Islet of Langerhans (tissue), 1 donor: ENCODE measurements at regions not wholly inside any gene's neighbourhood (a gene's known extent, or its start where the extent isn't known, plus 50 kb on each side); places are given as distances from the start of the nearest gene placed in this dataset.
"Not testable (repeated sequence)": the region's sequence is repeated elsewhere in the genome, so short reads cannot be mapped to it uniquely, and the experiment has no call there.

Experiments used
- FAIRE-seq: peaks from one replicate; lab custom pipeline; 2011; peaks lifted over from hg19 to GRCh38; lab: Jason Lieb, UNC

DNA sequence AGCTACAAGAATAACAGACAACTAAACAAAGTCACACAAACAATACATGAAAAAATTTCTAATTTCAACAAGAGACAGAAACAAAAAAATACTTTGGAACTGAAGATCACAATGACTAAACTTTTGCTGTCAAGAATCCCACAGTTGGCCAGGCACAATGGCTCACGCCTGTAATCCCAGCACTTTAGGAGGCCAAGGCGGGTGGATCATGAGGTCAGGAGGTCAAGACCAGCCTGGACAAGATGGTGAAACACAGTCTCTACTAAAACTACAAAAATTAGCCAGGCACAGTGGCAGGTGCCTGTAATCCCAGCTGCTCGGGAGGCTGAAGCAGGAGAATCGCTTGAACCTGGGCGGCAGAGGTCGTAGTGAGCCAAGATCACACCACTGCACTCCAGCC is 861.6 kb downstream of the UQCRFS1 start:
- FAIRE-seq = not testable (repeated sequence)

DNA sequence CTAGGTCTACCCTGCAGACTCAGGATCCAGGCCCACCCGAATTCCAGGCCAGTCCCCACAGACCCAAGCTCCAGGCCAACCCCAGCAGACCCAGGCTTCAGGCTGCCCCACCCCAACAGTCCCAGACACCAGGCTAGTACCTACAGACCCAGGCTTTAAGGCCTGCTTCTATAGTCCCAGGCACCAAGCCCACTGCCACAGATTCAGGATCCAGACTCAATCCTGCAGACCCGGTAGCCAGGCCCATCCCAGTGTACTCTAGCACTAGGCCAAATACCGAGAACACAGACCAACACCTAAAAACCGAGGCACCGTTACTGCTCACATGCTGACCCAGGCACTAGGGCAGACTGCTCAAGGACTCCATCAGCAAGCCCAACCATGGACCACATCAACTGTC is 862.3 kb downstream of the UQCRFS1 start:
- no peak for FAIRE-seq

DNA sequence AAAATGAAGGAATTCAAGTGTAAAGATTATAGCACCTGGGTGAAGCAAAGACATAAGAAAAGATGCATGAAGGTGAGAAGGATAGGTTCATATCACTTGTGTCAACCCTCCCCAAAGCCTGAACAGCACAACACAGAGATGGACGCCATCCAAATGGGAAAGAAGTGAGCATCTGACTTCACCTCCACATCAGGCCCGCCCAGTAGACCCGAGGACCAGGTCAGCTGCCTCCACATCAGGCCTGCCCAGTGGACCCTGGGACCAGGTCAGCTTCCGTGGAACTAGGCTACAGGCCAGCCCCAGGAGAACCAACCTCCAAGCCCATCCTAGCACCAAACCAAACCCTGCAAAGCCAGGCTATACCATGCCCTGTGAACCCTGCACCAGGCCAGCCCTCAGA is 862.9 kb downstream of the UQCRFS1 start:
- no peak for FAIRE-seq

GRCh38 chr19:28349604-28350003 is 863.3 kb downstream of the UQCRFS1 start:
- FAIRE-seq = no peak

- FAIRE-seq = no peak
Observed at GRCh38 chr19:28345811-28346210, 867.1 kb downstream of the UQCRFS1 start.

- no peak for FAIRE-seq
Observed at GRCh38 chr19:28341810-28342350, 871.1 kb downstream of the UQCRFS1 start.

DNA sequence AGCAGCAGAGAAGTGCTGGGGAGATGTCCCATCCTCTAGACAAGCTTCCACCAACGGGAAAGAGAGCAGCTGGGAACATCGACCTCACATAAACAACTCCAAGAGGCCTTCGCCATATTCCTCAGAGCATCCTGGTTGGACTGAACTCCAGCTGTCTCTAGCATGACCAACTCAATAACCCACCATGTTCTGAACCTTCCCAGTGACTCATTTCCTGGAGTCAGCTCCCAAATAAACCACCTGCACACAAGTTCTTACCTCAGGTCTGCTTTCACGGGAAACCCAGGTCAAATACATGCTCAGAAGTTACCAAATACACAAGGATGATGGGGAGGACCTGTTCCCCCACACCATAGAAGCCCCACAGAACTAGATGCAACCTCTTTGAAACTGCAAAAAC is 878.5 kb downstream of the UQCRFS1 start:
- no peak for FAIRE-seq

GRCh38 chr19:28333909-28334308 is 879.0 kb downstream of the UQCRFS1 start:
- no peak for FAIRE-seq

GRCh38 chr19:28332886-28333285 is 880.1 kb downstream of the UQCRFS1 start:
- no peak for FAIRE-seq

GRCh38 chr19:28332351-28332750 is 880.6 kb downstream of the UQCRFS1 start:
- FAIRE-seq = no peak

- FAIRE-seq = no peak
Observed at GRCh38 chr19:28331596-28331995, 881.4 kb downstream of the UQCRFS1 start.

GRCh38 chr19:28330831-28331230 is 882.1 kb downstream of the UQCRFS1 start:
- no peak for FAIRE-seq

- no peak for FAIRE-seq
Observed at GRCh38 chr19:28329429-28329828, 883.5 kb downstream of the UQCRFS1 start.

- FAIRE-seq = no peak
Observed at GRCh38 chr19:28327905-28328304, 885.0 kb downstream of the UQCRFS1 start.

GRCh38 chr19:28326746-28327145 is 886.2 kb downstream of the UQCRFS1 start:
- no peak for FAIRE-seq

DNA sequence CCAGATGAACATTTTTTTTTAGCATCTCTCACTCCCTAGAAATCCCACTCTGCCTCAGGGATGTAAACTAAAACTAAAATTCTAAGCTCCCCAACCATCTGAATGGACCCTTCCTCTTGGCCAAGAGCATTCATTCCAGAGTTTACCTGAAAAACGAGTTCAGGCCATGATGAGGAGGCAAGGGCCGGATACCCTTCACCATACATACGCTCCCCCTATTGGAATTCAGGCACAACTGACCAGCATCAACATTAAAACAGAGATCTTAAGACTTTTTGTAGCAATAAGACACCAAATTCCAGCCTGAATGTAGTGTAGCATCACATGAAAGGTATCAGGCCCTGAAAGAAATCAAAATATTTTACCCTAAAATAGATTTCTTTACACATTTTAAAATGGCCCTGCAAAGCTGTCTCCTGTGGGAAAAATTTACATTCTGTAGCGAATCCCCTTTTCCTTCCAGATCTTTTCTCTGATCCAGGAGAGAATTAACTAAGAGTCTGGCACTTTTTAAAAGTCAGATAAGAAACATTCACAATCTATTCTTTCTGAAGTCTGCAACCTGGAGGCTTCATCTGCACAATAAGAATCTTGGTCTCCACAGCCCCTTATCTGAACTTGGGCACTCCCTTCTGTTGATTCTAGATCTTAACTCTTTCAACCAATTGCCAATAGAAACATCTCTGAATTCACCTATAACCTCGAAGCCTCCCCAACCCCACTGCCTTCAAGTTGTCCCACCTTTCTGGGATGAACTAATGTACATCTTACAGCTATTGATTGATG is 888.5 kb downstream of the UQCRFS1 start:
- no peak for FAIRE-seq

GRCh38 chr19:28322945-28323344 is 890.0 kb downstream of the UQCRFS1 start:
- no peak for FAIRE-seq

DNA sequence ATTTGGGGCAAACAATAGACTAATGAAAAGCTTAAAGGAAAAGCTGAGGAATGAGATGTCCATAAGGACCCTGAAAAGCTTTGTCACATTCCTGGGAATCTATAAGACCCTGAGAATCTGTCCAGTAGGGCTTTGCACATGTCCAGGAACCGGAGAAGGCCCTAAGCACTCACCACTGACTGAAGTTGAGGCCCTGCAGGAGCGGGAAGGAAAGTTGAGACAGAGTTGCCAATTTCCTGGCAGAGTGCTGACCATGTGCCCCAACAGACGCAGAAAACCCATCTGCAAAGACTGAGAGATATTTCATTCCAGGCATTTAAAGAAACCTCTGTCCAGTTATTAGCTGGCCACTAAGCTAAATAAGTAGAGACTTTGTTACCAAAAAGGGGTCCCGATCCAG is 890.5 kb downstream of the UQCRFS1 start:
- no peak for FAIRE-seq

DNA sequence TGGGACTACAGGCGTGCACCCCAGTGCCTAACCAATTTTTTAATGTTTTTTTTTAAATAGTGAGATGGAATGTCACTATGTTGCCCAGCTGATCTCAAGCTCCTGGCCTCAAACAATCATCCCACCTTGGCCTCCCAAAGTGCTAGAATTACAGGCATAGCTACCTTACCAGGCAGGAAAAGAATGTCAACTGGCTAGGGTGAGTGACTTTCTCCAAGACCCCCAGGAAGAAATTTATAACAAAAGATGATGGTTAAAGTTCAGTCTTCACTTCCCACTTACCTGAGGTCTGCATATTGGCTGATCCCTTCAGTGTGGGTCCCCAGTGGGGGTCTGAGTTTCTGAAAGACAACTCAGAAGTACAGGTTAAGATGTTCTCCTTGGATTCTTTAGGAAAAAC is 893.0 kb downstream of the UQCRFS1 start:
- no peak for FAIRE-seq

- FAIRE-seq = no peak
Observed at GRCh38 chr19:28319227-28319626, 893.7 kb downstream of the UQCRFS1 start.

DNA sequence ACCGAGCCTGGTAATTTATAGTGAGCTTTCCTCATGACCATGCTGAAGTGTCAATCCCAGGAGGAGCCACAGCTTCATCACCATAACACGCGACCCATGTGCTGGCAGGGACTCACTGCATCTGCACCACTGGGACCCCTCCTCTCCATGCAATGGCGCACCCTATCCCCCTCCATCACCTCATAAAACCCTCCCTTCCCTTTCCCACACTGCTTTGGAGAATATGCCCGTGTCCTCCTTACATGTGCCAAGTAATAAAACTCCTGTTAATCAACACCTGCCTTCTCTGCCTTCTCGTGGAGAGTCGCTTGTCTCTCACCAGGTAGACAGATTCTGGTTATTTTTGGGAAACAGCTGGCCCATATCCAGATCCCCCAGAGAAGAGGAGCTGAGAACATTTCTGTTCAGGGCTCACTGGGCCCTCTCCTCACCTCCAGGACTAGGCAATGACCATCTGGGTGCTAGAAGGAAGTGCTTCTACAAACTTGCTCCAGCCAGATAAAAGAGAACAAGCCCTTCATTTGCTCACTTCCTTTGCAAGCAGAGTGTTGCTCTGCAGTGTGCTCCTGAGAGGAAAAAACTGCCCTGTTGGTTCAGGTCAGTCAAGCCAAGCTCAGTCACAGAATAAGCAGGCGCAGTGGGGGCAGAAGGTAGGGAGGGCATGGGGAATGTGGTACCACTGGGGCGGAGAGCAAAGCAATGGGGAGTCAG is 894.3 kb downstream of the UQCRFS1 start:
- FAIRE-seq = no peak

DNA sequence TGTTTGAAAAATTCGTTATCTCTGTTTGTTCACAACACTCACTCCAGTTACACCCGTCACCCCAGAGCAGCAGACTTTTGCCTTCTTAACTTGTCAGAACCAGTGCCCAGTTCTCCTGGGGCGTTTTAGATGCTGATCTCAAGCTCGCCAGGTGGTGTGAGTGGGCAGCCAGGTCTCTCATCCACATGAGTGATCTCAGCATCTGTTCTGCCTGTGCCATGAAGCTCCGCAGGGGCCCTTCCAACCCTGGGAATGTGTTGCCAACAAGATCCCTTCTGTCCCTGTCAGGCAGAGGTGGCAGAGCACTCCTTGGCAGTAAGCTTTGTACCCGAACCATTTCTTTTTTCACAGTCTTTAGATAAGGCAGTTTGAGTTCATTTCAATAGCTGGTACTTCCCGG is 896.5 kb downstream of the UQCRFS1 start:
- FAIRE-seq = no peak

DNA sequence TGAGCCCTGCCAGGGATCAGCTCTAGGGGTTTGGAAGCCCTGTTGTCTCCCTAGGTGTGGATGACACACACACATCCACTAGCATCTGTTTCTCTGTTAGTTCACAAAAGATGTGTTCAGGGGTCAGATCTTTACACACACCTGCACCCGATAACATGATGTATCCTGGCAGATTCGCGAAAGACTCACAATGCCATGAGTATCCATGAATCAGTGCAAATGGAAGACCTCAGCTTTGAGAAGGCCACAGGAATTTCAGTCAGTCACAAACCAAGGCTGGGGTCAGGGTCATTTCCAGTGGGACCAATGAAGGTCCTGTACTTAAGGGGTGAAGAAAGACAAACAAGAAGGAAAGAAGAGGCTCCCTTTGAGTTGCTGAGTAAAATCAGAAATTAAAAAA is 898.2 kb downstream of the UQCRFS1 start:
- no peak for FAIRE-seq

GRCh38 chr19:28314287-28314686 is 898.7 kb downstream of the UQCRFS1 start:
- FAIRE-seq = no peak
